DOHH2 (cell line): ENCODE measurements at regions not wholly inside any gene's neighbourhood (a gene's known extent, or its start where the extent isn't known, plus 50 kb on each side); places are given as distances from the start of the nearest gene placed in this dataset.

Experiments used
- EZH2phosphoT487 ChIP-seq: fragments of 200-600 bp; sonication (generic); IDR thresholded peaks from 2 replicates; pipeline ENCODE4 v1.6.1; 2017; ENCODE audit warnings: borderline replicate concordance, mild to moderate bottlenecking, antibody characterized with exemption, low read length, moderate library complexity, mixed read lengths
- TF ChIP-seq, protein P1 (sequence below): fragments of 200-600 bp; sonication (generic); IDR thresholded peaks from one replicate; pipeline ENCODE4 v1.5.1; 2014; ENCODE audit warnings: antibody characterized with exemption, mild to moderate bottlenecking, low read depth, low read length; ENCODE audit not compliant: poor library complexity, severe bottlenecking

DNA sequence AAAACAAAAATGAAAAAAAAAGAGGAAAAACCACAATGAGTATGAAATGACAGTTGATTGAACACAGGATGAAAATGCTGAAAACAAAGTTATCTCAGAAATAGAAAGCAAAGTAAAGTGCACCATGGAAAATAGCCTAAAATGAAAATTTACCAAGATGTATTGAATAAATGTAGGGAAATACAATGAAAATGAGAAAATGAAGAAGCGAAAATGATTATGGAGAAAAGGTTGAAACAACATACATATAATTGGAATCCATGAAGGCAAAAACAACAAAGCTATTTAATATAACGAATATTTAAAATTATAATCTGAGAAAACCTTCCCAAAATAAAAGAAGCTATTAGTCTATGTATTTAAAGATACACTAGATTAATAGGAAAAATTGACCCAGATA, 147.4 kb downstream of the TMEM18 start:
- TF ChIP-seq, protein P1, sequence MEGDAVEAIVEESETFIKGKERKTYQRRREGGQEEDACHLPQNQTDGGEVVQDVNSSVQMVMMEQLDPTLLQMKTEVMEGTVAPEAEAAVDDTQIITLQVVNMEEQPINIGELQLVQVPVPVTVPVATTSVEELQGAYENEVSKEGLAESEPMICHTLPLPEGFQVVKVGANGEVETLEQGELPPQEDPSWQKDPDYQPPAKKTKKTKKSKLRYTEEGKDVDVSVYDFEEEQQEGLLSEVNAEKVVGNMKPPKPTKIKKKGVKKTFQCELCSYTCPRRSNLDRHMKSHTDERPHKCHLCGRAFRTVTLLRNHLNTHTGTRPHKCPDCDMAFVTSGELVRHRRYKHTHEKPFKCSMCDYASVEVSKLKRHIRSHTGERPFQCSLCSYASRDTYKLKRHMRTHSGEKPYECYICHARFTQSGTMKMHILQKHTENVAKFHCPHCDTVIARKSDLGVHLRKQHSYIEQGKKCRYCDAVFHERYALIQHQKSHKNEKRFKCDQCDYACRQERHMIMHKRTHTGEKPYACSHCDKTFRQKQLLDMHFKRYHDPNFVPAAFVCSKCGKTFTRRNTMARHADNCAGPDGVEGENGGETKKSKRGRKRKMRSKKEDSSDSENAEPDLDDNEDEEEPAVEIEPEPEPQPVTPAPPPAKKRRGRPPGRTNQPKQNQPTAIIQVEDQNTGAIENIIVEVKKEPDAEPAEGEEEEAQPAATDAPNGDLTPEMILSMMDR: no peak
- no peak for TF ChIP-seq EZH2phosphoT487
